Heart left ventricle (tissue), 13 donors: ENCODE measurements at regions not wholly inside any gene's neighbourhood (a gene's known extent, or its start where the extent isn't known, plus 50 kb on each side); places are given as distances from the start of the nearest gene placed in this dataset.

Source experiments
- POLR2A ChIP-seq, 2 donors: fragments of 450-650 bp; IDR thresholded peaks; one replicate each; pipeline ENCODE4 v1.6.1; 2017; ENCODE audit warnings: antibody characterized with exemption in 2 of 2, mild to moderate bottlenecking in 2 of 2, moderate library complexity in 2 of 2
- TF ChIP-seq, protein P1 (sequence below), 12 donors: fragments of 200-600 bp; sonication (generic) in 4 of 12; IDR thresholded peaks; one replicate each; pipeline versions ENCODE4 v1.5.0 to v1.8.0; 2018 to 2022; ENCODE audit warnings: antibody characterized with exemption in 12 of 12, mild to moderate bottlenecking in 5 of 12
- donor health status: ischemic (EF 13 %, LVEDD 7.1; RV severe dilation, severe dysfunction).
- donor health status: DM: no; HTN: yes; CAD: no.
- donor health status: DM: no; HTN: no; CAD: no.
- donor health status: ischemic (EF 25% LVEDD 6.9; RV normal size, moderate dysfunction).
- donor health status: ischemic (EF 25% LVEDD 5.7; RV mildly dilated, moderate dysfunction).
- donor health status: ischemic (EF 35%, LVEDD 5.7; RV mildly dilated, moderate dysfunction).
- donor health status: nonischemic (EF 11% LVEDD 7.7; RV severe dilation, severe dysfunction).
- donor health status: DM: yes; HTN: yes; CAD: no.
- donor health status: PGD.
- donor health status: ischemic (EF 29% LVEDD 5.4; RV normal size, mild dysfunction).
- donor health status: nonischemic (EF 23%, LVEDD 6.1; RV moderate dilation, normal function).

DNA sequence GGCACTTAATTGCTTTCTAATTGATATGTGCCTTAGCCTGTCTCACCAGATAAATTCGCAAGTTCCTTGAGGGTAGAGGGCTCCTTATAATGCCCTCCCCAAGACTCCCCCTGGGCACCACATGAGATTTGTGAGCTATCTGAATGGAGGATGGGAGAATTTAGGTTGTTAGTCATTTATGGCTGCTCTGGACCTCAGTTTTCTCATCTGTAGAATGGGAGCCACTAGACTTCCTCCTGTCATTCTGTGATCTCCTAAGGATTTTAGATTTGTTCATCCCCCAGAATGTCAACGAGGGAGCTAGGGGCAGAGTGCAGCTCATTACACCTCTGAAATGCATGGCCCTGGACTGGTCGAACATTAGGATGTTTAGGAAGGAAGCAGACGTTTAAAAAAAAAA is 294.6 kb downstream of the MIAT start:
- TF ChIP-seq, protein P1, sequence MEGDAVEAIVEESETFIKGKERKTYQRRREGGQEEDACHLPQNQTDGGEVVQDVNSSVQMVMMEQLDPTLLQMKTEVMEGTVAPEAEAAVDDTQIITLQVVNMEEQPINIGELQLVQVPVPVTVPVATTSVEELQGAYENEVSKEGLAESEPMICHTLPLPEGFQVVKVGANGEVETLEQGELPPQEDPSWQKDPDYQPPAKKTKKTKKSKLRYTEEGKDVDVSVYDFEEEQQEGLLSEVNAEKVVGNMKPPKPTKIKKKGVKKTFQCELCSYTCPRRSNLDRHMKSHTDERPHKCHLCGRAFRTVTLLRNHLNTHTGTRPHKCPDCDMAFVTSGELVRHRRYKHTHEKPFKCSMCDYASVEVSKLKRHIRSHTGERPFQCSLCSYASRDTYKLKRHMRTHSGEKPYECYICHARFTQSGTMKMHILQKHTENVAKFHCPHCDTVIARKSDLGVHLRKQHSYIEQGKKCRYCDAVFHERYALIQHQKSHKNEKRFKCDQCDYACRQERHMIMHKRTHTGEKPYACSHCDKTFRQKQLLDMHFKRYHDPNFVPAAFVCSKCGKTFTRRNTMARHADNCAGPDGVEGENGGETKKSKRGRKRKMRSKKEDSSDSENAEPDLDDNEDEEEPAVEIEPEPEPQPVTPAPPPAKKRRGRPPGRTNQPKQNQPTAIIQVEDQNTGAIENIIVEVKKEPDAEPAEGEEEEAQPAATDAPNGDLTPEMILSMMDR (IDR thresholded peaks at IDR 0.05) = no peak
- TF ChIP-seq POLR2A (IDR thresholded peaks at IDR 0.05) = no peak
